Fibroblast of lung (primary cell): ENCODE measurements at regions not wholly inside any gene's neighbourhood (a gene's known extent, or its start where the extent isn't known, plus 50 kb on each side); places are given as distances from the start of the nearest gene placed in this dataset.

Experiments used
- DNase-seq, 2 donors: peaks; one replicate each; pipeline versions ENCODE4 v3.0.0 to v3.0.0-alpha.2; 2010; ENCODE audit warnings: low read depth in 2 of 2
- H2AFZ ChIP-seq: 2 replicates; pipeline ENCODE4 v1.5.1; 2012; ENCODE audit warnings: low read length, control low read depth, inconsistent platforms
- H3K27ac ChIP-seq: 2 replicates; pipeline ENCODE4 v1.5.1; 2011; ENCODE audit warnings: low read length, control low read depth; ENCODE audit not compliant: insufficient read depth
- H3K27me3 ChIP-seq: 2 replicates; pipeline ENCODE4 v1.5.1; 2011; ENCODE audit warnings: mild to moderate bottlenecking, low read length; ENCODE audit not compliant: control insufficient read depth, insufficient read depth
- H3K36me3 ChIP-seq: 2 replicates; pipeline ENCODE4 v1.5.1; 2011; ENCODE audit warnings: low read length; ENCODE audit not compliant: control insufficient read depth, insufficient read depth
- H3K4me1 ChIP-seq: 2 replicates; pipeline ENCODE4 v1.5.1; 2011; ENCODE audit warnings: low read length; ENCODE audit not compliant: control insufficient read depth, insufficient read depth; ENCODE audit errors: extremely low read depth
- H3K4me2 ChIP-seq: 2 replicates; pipeline ENCODE4 v1.5.1; 2011; ENCODE audit warnings: low read length, control low read depth; ENCODE audit not compliant: insufficient read depth; ENCODE audit errors: extremely low read depth
- H3K4me3 ChIP-seq, 4 experiments: fragments of 200-600 bp in 1 of 4; sonication (generic) in 1 of 4; replicated peaks in 1 of 4; 2 replicates each; pipeline ENCODE4 v1.5.1; 2011 to 2016; ENCODE audit warnings: low read length in 4 of 4, low read depth in 3 of 4, mild to moderate bottlenecking in 3 of 4, control low read depth in 2 of 4, inconsistent platforms in 1 of 4, mixed read lengths in 1 of 4; ENCODE audit not compliant: insufficient read depth in 1 of 4; ENCODE audit errors: control extremely low read depth in 1 of 4
- H3K79me2 ChIP-seq: 2 replicates; pipeline ENCODE4 v1.5.1; 2012; ENCODE audit warnings: mild to moderate bottlenecking, low read length, inconsistent platforms; ENCODE audit not compliant: control insufficient read depth, insufficient read depth
- H3K9ac ChIP-seq: 2 replicates; pipeline ENCODE4 v1.5.1; 2011; ENCODE audit warnings: mild to moderate bottlenecking, low read length, control low read depth; ENCODE audit not compliant: insufficient read depth
- H3K9me3 ChIP-seq: 2 replicates; pipeline ENCODE4 v1.5.1; 2012; ENCODE audit warnings: low read depth, low read length; ENCODE audit not compliant: control insufficient read depth, insufficient read depth
- H4K20me1 ChIP-seq: 2 replicates; pipeline ENCODE4 v1.5.1; 2011; ENCODE audit warnings: low read length; ENCODE audit not compliant: control insufficient read depth, insufficient read depth; ENCODE audit errors: extremely low read depth
- EZH2 ChIP-seq: IDR thresholded peaks from 2 replicates; pipeline ENCODE4 v1.5.1; 2012; ENCODE audit warnings: low read length, control low read depth, mild to moderate bottlenecking; ENCODE audit errors: missing control alignments
- TF ChIP-seq, protein P1 (sequence below), 2 donors: IDR thresholded peaks in 1 of 2; conservative IDR thresholded peaks in 1 of 2; 1 replicate in 1 of 2; 2 replicates in 1 of 2; pipeline ENCODE4 v1.5.1; 2011 to 2012; ENCODE audit warnings: low read length in 2 of 2, control low read depth in 1 of 2, inconsistent platforms in 1 of 2, low read depth in 1 of 2, mild to moderate bottlenecking in 1 of 2

DNA sequence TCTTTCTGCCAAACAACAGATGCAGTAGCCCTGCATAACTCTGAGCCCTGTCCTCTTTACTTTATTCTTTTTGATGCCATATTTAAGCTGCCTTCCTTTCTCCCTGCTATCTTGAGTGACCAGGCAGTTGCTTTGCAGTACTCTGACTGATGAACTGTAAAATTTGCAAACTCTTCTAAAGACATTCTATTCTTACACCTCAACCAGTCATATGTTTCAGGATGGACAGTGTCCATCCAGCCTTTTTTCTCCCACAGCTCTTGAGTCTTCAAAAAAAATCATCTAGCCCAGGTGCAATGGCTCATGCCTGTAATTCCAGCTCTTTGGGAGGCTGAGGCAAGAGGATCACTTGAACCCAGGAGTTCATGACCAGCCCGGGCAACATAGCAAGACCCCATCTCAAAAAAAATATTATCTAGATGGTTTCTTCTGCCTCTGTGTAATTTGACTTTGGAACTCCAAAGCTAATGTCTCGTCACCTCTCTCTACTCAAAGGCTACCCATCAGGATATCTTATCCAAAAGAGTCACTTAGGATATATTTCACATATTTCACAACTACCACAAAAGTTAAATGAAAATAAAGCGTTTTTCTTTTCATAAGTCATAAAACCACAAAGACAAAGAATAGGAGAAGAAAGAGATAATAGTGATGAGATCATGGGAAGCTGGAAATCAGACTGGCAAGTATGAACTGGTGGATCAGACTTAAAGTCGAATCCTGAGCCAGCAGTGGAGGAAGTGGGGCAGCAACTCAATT lies 54.6 kb upstream of the IPO9 start:
- Histone ChIP-seq H2AFZ (no peak overlapping the region), H3K79me2 (peaks cover 60% of the 10 kb centered on the region), H4K20me1 (no peaks in the 10 kb centered on the region), H3K36me3 (no peaks in the 10 kb centered on the region), H3K4me2 (no peak overlapping the region), H3K9ac (no peak overlapping the region), H3K27me3 (no peaks in the 10 kb centered on the region), H3K4me1 (no peaks in the 10 kb centered on the region), H3K4me3 (no peak overlapping the region), H3K9me3 (no peaks in the 10 kb centered on the region), H3K27ac (no peak overlapping the region)
- peak; percentile 66 to 94 for DNase-seq
- TF ChIP-seq EZH2: no peak
- TF ChIP-seq, protein P1, sequence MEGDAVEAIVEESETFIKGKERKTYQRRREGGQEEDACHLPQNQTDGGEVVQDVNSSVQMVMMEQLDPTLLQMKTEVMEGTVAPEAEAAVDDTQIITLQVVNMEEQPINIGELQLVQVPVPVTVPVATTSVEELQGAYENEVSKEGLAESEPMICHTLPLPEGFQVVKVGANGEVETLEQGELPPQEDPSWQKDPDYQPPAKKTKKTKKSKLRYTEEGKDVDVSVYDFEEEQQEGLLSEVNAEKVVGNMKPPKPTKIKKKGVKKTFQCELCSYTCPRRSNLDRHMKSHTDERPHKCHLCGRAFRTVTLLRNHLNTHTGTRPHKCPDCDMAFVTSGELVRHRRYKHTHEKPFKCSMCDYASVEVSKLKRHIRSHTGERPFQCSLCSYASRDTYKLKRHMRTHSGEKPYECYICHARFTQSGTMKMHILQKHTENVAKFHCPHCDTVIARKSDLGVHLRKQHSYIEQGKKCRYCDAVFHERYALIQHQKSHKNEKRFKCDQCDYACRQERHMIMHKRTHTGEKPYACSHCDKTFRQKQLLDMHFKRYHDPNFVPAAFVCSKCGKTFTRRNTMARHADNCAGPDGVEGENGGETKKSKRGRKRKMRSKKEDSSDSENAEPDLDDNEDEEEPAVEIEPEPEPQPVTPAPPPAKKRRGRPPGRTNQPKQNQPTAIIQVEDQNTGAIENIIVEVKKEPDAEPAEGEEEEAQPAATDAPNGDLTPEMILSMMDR (conservative IDR thresholded peaks at IDR 0.05 in 1 of 2, IDR thresholded peaks at IDR 0.05 in 1 of 2; ENCODE audit: low read depth in 1 of 2, low read length in 2 of 2): no peak

DNA sequence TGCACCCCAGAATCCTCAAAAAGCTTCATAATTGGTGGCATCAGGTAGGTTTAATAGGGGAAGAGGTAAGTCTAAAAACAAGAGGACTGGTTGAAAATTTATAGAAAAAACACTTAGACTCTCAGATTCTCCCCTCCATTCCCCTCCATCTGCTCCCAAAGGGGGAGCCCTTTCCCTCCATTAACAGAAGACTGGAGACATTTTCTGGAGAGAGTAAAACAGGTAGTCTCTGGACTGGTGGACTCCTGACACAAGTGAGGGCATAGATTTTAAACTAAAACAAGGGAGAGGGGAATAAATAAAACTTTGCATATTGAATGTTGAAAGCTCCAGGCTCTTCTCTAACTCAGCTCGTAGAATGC lies 54.0 kb upstream of the IPO9 start:
- Histone ChIP-seq H3K27me3 (no peaks in the 10 kb centered on the region), H4K20me1 (no peaks in the 10 kb centered on the region), H3K36me3 (no peaks in the 10 kb centered on the region), H3K79me2 (peaks cover 57% of the 10 kb centered on the region), H3K27ac (no peak overlapping the region), H3K4me3 (no peak overlapping the region), H3K4me2 (no peak overlapping the region), H2AFZ (no peak overlapping the region), H3K9ac (no peak overlapping the region), H3K9me3 (no peaks in the 10 kb centered on the region), H3K4me1 (no peaks in the 10 kb centered on the region)
- no peak for TF ChIP-seq EZH2
- TF ChIP-seq, protein P1 (conservative IDR thresholded peaks at IDR 0.05 in 1 of 2, IDR thresholded peaks at IDR 0.05 in 1 of 2; ENCODE audit: low read depth in 1 of 2, low read length in 2 of 2): no peak
- no peak for DNase-seq

DNA sequence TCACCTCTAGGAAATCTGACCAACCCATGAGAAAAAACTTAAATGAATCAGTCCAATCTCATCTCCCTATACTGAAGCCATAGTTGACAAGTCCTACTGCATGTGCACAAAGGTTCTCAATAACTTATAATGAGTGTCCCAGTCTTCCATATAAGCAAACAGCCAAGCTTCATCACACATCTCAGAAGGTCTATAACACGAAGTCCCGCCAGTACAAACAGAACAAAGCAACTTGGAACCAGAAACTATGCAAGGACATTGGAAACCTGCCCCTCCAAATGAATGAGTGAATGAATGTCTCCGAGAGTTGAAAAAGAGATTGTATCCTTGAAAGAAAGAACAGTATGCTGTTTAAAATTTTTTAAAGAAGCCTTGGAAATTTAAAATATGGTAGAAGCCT lies 53.6 kb upstream of the IPO9 start:
- Histone ChIP-seq H3K27me3 (no peaks in the 10 kb centered on the region), H3K4me2 (no peak overlapping the region), H3K27ac (no peak overlapping the region), H3K4me3 (no peak overlapping the region), H4K20me1 (no peaks in the 10 kb centered on the region), H2AFZ (no peak overlapping the region), H3K9me3 (no peaks in the 10 kb centered on the region), H3K4me1 (no peaks in the 10 kb centered on the region), H3K9ac (no peak overlapping the region), H3K36me3 (peaks cover 2% of the 10 kb centered on the region), H3K79me2 (peaks cover 54% of the 10 kb centered on the region)
- DNase-seq: no peak
- TF ChIP-seq, protein P1 (conservative IDR thresholded peaks at IDR 0.05 in 1 of 2, IDR thresholded peaks at IDR 0.05 in 1 of 2; ENCODE audit: low read depth in 1 of 2, low read length in 2 of 2): no peak
- TF ChIP-seq EZH2: no peak
